ENCODE measurements at regions not wholly inside any gene's neighbourhood (a gene's known extent, or its start where the extent isn't known, plus 50 kb on each side); places are given as distances from the start of the nearest gene placed in this dataset.
"Not testable (repeated sequence)": the region's sequence is repeated elsewhere in the genome, so short reads cannot be mapped to it uniquely, and the experiment has no call there.

- H3K4me3 Mint-ChIP-seq, result no peak overlapping the region
- WGBS (ENCODE audit: insufficient coverage), result 65% methylated on average over 3 of the region's 4 CpGs
- H3K9me3 Mint-ChIP-seq, result peaks cover 6 to 8% of the 10 kb centered on the region in 2 donors
- intact Hi-C loops (cut with micrococcal nuclease), result no loop called here
- H3K4me1 Mint-ChIP-seq, result no peaks in the 10 kb centered on the region
- Histone ChIP-seq H3K9me3 (ENCODE audit: control insufficient read depth, insufficient read depth, low read length) (peaks cover 4% of the 10 kb centered on the region), H3K27ac (ENCODE audit: low read length) (no peak overlapping the region), H3K4me3 (ENCODE audit: low read length) (no peak overlapping the region), H3K27me3 (ENCODE audit: control insufficient read depth, insufficient read depth, low read length) (no peaks in the 10 kb centered on the region), H3K4me1 (ENCODE audit: control insufficient read depth, insufficient read depth, low read length) (no peaks in the 10 kb centered on the region), H3K36me3 (ENCODE audit: control insufficient read depth, insufficient read depth, low read length) (no peaks in the 10 kb centered on the region)
- TF ChIP-seq CTCF (IDR thresholded peaks at IDR 0.05), result no peak
- ATAC-seq (no peak), DNase-seq (no peak)
- H3K27ac Mint-ChIP-seq, result peak overlapping the region in 1 of 2 donors; percentile 31
- no peaks in the 10 kb centered on the region for H3K27me3 Mint-ChIP-seq (ENCODE audit: low read depth in 2 of 2)
- no peaks in the 10 kb centered on the region for H3K36me3 Mint-ChIP-seq
Observed at GRCh38 chr5:8727396-8727795, 818.5 kb downstream of the SEMA5A start.

- WGBS (ENCODE audit: insufficient coverage), result no CpG with 5 or more reads among the region's 1 CpG
- H3K9me3 Mint-ChIP-seq, result peaks cover 3 to 9% of the 10 kb centered on the region in 2 donors
- Histone ChIP-seq H3K9me3 (ENCODE audit: control insufficient read depth, insufficient read depth, low read length) (peaks cover 4% of the 10 kb centered on the region), H3K27ac (ENCODE audit: low read length) (no peak overlapping the region), H3K36me3 (ENCODE audit: control insufficient read depth, insufficient read depth, low read length) (no peaks in the 10 kb centered on the region), H3K4me1 (ENCODE audit: control insufficient read depth, insufficient read depth, low read length) (no peaks in the 10 kb centered on the region), H3K4me3 (ENCODE audit: low read length) (no peak overlapping the region), H3K27me3 (ENCODE audit: control insufficient read depth, insufficient read depth, low read length) (no peaks in the 10 kb centered on the region)
- H3K4me1 Mint-ChIP-seq, result no peaks in the 10 kb centered on the region
- ATAC-seq (no peak), DNase-seq (no peak)
- no peaks in the 10 kb centered on the region for H3K36me3 Mint-ChIP-seq
- TF ChIP-seq CTCF (IDR thresholded peaks at IDR 0.05), result no peak
- H3K27ac Mint-ChIP-seq, result no peak overlapping the region
- intact Hi-C loops (cut with micrococcal nuclease), result no loop called here
- H3K4me3 Mint-ChIP-seq, result no peak overlapping the region
- no peaks in the 10 kb centered on the region for H3K27me3 Mint-ChIP-seq (ENCODE audit: low read depth in 2 of 2)
Observed at GRCh38 chr5:8729437-8729836, 816.4 kb downstream of the SEMA5A start.

GRCh38 chr5:8730194-8730593 is 815.7 kb downstream of the SEMA5A start:
- no peak for TF ChIP-seq CTCF (IDR thresholded peaks at IDR 0.05)
- ATAC-seq, result no peak
- intact Hi-C loops (cut with micrococcal nuclease), result no loop called here
- Mint-ChIP-seq H3K27ac (no peak overlapping the region), H3K4me3 (no peak overlapping the region), H3K27me3 (ENCODE audit: low read depth in 2 of 2) (no peaks in the 10 kb centered on the region), H3K4me1 (no peaks in the 10 kb centered on the region), H3K9me3 (peaks cover 3 to 9% of the 10 kb centered on the region in 2 donors), H3K36me3 (no peaks in the 10 kb centered on the region)
- H3K36me3 ChIP-seq (ENCODE audit: control insufficient read depth, insufficient read depth, low read length), result no peaks in the 10 kb centered on the region
- H3K9me3 ChIP-seq (ENCODE audit: control insufficient read depth, insufficient read depth, low read length), result peaks cover 4% of the 10 kb centered on the region
- no peak for DNase-seq
- H3K27ac ChIP-seq (ENCODE audit: low read length), result no peak overlapping the region
- H3K27me3 ChIP-seq (ENCODE audit: control insufficient read depth, insufficient read depth, low read length), result no peaks in the 10 kb centered on the region
- no peak overlapping the region for H3K4me3 ChIP-seq (ENCODE audit: low read length)
- H3K4me1 ChIP-seq (ENCODE audit: control insufficient read depth, insufficient read depth, low read length), result no peaks in the 10 kb centered on the region
- WGBS (ENCODE audit: insufficient coverage), result 90% methylated on average over 2 of the region's 2 CpGs

GRCh38 chr5:8731110-8731509 is 814.8 kb downstream of the SEMA5A start:
- H3K9me3 Mint-ChIP-seq; H3K27ac Mint-ChIP-seq; H3K27me3 ChIP-seq (ENCODE audit: control insufficient read depth, insufficient read depth, low read length); ATAC-seq; H3K36me3 ChIP-seq (ENCODE audit: control insufficient read depth, insufficient read depth, low read length); H3K27ac ChIP-seq (ENCODE audit: low read length); H3K4me1 ChIP-seq (ENCODE audit: control insufficient read depth, insufficient read depth, low read length); H3K4me3 ChIP-seq (ENCODE audit: low read length); H3K9me3 ChIP-seq (ENCODE audit: control insufficient read depth, insufficient read depth, low read length); H3K4me1 Mint-ChIP-seq; H3K36me3 Mint-ChIP-seq; H3K4me3 Mint-ChIP-seq; DNase-seq; intact Hi-C loops (cut with micrococcal nuclease); H3K27me3 Mint-ChIP-seq (ENCODE audit: low read depth in 2 of 2): not testable (repeated sequence)
- WGBS (ENCODE audit: insufficient coverage), result 89% methylated on average over 7 of the region's 7 CpGs

Data from natural killer cell (primary cell).